Calu3 (cell line): ENCODE measurements at regions not wholly inside any gene's neighbourhood (a gene's known extent, or its start where the extent isn't known, plus 50 kb on each side); places are given as distances from the start of the nearest gene placed in this dataset.

Source experiments
- BruUV-seq: library from RNA; stranded (reverse); fragments of 400-500 nt; replicated peaks from 2 replicates; lab custom pipeline; 2021; lab: Mats Ljungman, UMichigan
- CTCF ChIA-PET: fragments of 300-600 bp; sonication (Branson Sonifier 250); formaldehyde crosslinking; loops from one replicate; lab custom pipeline; 2022; ENCODE audit warnings: antibody characterized with exemption; lab: Charles Lee
- DNase-seq: peaks from one replicate; pipeline ENCODE4 v3.0.0; 2022
- H3K27ac Mint-ChIP-seq: one replicate; pipeline ENCODE4 v1.8.0; 2022; ENCODE audit warnings: mixed read lengths; ENCODE audit not compliant: unreplicated experiment
- H3K27me3 Mint-ChIP-seq: one replicate; pipeline ENCODE4 v1.8.0; 2022; ENCODE audit warnings: mixed read lengths; ENCODE audit not compliant: unreplicated experiment
- H3K36me3 Mint-ChIP-seq: one replicate; pipeline ENCODE4 v1.8.0; 2022; ENCODE audit warnings: mild to moderate bottlenecking, moderate library complexity, mixed read lengths; ENCODE audit not compliant: insufficient read depth, unreplicated experiment
- H3K4me1 Mint-ChIP-seq: one replicate; pipeline ENCODE4 v1.8.0; 2022; ENCODE audit warnings: mild to moderate bottlenecking, low read depth, mixed read lengths; ENCODE audit not compliant: unreplicated experiment
- H3K4me3 Mint-ChIP-seq: one replicate; pipeline ENCODE4 v1.8.0; 2022; ENCODE audit warnings: mild to moderate bottlenecking, low read depth, moderate library complexity, mixed read lengths; ENCODE audit not compliant: unreplicated experiment
- H3K9me3 Mint-ChIP-seq: one replicate; pipeline ENCODE4 v1.8.0; 2022; ENCODE audit warnings: low read depth, mixed read lengths; ENCODE audit not compliant: unreplicated experiment
- CTCF ChIP-seq: fragments of 200-600 bp; IDR thresholded peaks from one replicate; pipeline ENCODE4 v1.8.0; 2022; ENCODE audit warnings: antibody characterized with exemption; ENCODE audit not compliant: unreplicated experiment
- intact Hi-C: fragments of 100-400 bp; cut with micrococcal nuclease; formaldehyde crosslinking; loops from one replicate; pipeline ENCODE4 v1.10.0; 2022; ENCODE audit not compliant: unreplicated experiment

- no peaks in the 10 kb centered on the region for H3K4me1 Mint-ChIP-seq
- H3K27ac Mint-ChIP-seq, result no peak overlapping the region
- intact Hi-C loops, result no loop called here
- no peak for TF ChIP-seq CTCF
- CTCF ChIA-PET, result interaction anchor here (0.6 kb wide), 1 partner anchor 287 kb away, joined by 3 read pairs; no protein-coding TSS in a partner anchor
- H3K4me3 Mint-ChIP-seq, result no peak overlapping the region
- no TSS peak for BruUV-seq
- H3K36me3 Mint-ChIP-seq, result no peaks in the 10 kb centered on the region
- no peak for DNase-seq
- H3K9me3 Mint-ChIP-seq, result peaks cover 6% of the 10 kb centered on the region
- H3K27me3 Mint-ChIP-seq, result peaks cover 74% of the 10 kb centered on the region
Observed at GRCh38 chr22:49692499-49693225, 135.0 kb downstream of the BRD1 start.

DNA sequence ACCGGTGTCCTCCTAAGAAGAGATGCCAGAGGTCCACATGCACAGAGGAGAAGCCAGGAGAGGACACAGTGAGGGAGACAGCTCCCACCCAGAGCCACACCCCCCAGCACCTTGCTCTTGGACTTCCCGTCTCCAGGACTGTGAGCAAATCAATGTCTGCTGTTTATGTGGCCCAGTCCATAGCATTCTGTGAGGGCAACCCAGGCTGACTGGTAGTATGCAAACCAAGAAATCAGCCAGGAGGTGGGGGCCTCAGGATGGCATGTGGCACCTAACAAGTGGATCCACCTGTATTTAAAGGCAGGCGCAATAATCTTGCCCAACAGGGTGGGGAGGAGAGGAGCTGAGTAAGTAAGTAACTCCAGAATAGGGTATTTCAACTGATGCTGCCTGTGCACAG lies 136.4 kb downstream of the BRD1 start:
- H3K4me1 Mint-ChIP-seq, result no peaks in the 10 kb centered on the region
- peaks cover 6% of the 10 kb centered on the region for H3K9me3 Mint-ChIP-seq
- intact Hi-C loops, result no loop called here
- H3K4me3 Mint-ChIP-seq, result no peak overlapping the region
- TF ChIP-seq CTCF, result no peak
- H3K27me3 Mint-ChIP-seq, result peaks cover 79% of the 10 kb centered on the region
- no peak overlapping the region for H3K27ac Mint-ChIP-seq
- no peaks in the 10 kb centered on the region for H3K36me3 Mint-ChIP-seq
- CTCF ChIA-PET, result no interaction called here
- BruUV-seq, result no TSS peak
- DNase-seq, result no peak

- BruUV-seq, result no TSS peak
- no peaks in the 10 kb centered on the region for H3K4me1 Mint-ChIP-seq
- no peak for DNase-seq
- TF ChIP-seq CTCF, result no peak
- peaks cover 81% of the 10 kb centered on the region for H3K27me3 Mint-ChIP-seq
- intact Hi-C loops, result no loop called here
- peaks cover 6% of the 10 kb centered on the region for H3K9me3 Mint-ChIP-seq
- no peak overlapping the region for H3K4me3 Mint-ChIP-seq
- CTCF ChIA-PET, result interaction anchor here (0.6 kb wide), 1 partner anchor 57 kb away, joined by 7 read pairs; no protein-coding TSS in a partner anchor
- H3K36me3 Mint-ChIP-seq, result no peaks in the 10 kb centered on the region
- H3K27ac Mint-ChIP-seq, result no peak overlapping the region
Observed at GRCh38 chr22:49690454-49690853, 137.2 kb downstream of the BRD1 start.

DNA sequence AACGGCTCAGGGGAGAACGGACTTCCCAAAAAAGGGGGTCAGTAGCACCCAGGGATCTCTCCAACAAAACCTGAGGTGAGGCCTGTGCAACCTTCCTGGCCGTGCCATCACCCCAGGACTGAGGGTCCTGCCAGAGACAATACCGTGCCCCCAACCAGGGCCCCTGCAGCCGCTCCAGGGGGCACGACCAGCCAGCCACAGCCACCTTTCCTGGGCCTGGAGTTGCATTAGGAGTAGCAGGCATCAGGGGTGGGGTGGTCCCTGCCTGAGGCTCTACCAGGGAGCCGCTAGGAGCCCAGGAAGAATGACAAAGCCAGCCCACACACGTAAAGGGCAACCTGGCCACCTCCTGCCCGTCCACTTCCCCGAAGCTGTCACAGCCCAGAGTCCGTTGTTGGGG lies 137.8 kb downstream of the BRD1 start:
- Mint-ChIP-seq H3K36me3 (no peaks in the 10 kb centered on the region), H3K27me3 (peaks cover 81% of the 10 kb centered on the region), H3K4me1 (no peaks in the 10 kb centered on the region), H3K4me3 (no peak overlapping the region), H3K27ac (no peak overlapping the region), H3K9me3 (peaks cover 6% of the 10 kb centered on the region)
- no peak for TF ChIP-seq CTCF
- no TSS peak for BruUV-seq
- DNase-seq, result no peak
- intact Hi-C loops, result no loop called here
- CTCF ChIA-PET, result no interaction called here
